ENCODE measurements at regions not wholly inside any gene's neighbourhood (a gene's known extent, or its start where the extent isn't known, plus 50 kb on each side); places are given as distances from the start of the nearest gene placed in this dataset.

- Histone ChIP-seq H3K36me3 (ENCODE audit: control insufficient read depth in 2 of 2, insufficient read depth in 2 of 2, low read length in 1 of 2) (no peaks in the 10 kb centered on the region), H3K9me3 (ENCODE audit: control insufficient read depth in 2 of 2, insufficient read depth in 1 of 2, low read length in 1 of 2) (no peaks in the 10 kb centered on the region), H3K4me1 (ENCODE audit: control insufficient read depth in 2 of 2, insufficient read depth in 2 of 2, low read length in 2 of 2) (no peaks in the 10 kb centered on the region), H3K4me3 (ENCODE audit: low read length in 2 of 2) (no peak overlapping the region), H3K27me3 (ENCODE audit: control insufficient read depth in 2 of 2, insufficient read depth in 1 of 2, low read length in 1 of 2) (no peaks in the 10 kb centered on the region), H3K27ac (ENCODE audit: low read depth in 1 of 2, low read length in 1 of 2) (no peak overlapping the region)
- DNase-seq (ENCODE audit: low read depth in 6 of 9, low spot score in 9 of 9) = no peak
- 93% methylated on average over 6 of the region's 6 CpGs for WGBS
These were observed 90.5 kb upstream of the MAPK4 start for GRCh38 chr18:50469380-50469781.

- Histone ChIP-seq H3K4me3 (ENCODE audit: low read length in 2 of 2) (no peak overlapping the region), H3K4me1 (ENCODE audit: control insufficient read depth in 2 of 2, insufficient read depth in 2 of 2, low read length in 2 of 2) (no peaks in the 10 kb centered on the region), H3K27ac (ENCODE audit: low read depth in 1 of 2, low read length in 1 of 2) (no peak overlapping the region), H3K36me3 (ENCODE audit: control insufficient read depth in 2 of 2, insufficient read depth in 2 of 2, low read length in 1 of 2) (no peaks in the 10 kb centered on the region), H3K9me3 (ENCODE audit: control insufficient read depth in 2 of 2, insufficient read depth in 1 of 2, low read length in 1 of 2) (no peaks in the 10 kb centered on the region), H3K27me3 (ENCODE audit: control insufficient read depth in 2 of 2, insufficient read depth in 1 of 2, low read length in 1 of 2) (no peaks in the 10 kb centered on the region)
- WGBS = 90% methylated on average over 1 of the region's 1 CpG
- DNase-seq (ENCODE audit: low read depth in 6 of 9, low spot score in 9 of 9) = no peak
These were observed 86.9 kb upstream of the MAPK4 start for GRCh38 chr18:50472941-50473340.

DNA sequence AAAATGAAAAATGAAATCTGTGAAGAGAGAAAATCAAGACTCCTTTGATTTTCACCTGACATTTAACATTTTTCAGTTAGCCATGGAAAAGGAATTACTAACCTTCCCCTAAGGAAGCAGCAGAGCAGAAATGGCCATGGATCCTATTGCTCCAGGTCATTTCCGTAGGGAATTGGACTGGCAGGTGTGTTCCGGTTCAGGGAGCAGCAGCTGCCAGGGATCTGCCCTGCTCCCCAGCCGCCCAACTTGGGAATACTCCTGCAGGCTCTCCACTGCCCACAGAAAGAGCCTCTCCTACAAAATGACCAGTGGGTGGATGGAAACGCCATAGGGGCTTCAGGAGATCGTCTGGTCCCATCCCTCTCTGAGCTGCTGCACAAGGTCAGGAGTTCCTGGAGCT lies 86.0 kb upstream of the MAPK4 start:
- H3K36me3 ChIP-seq (ENCODE audit: control insufficient read depth in 2 of 2, insufficient read depth in 2 of 2, low read length in 1 of 2) = no peaks in the 10 kb centered on the region
- no peaks in the 10 kb centered on the region for H3K27me3 ChIP-seq (ENCODE audit: control insufficient read depth in 2 of 2, insufficient read depth in 1 of 2, low read length in 1 of 2)
- no peaks in the 10 kb centered on the region for H3K9me3 ChIP-seq (ENCODE audit: control insufficient read depth in 2 of 2, insufficient read depth in 1 of 2, low read length in 1 of 2)
- no peaks in the 10 kb centered on the region for H3K4me1 ChIP-seq (ENCODE audit: control insufficient read depth in 2 of 2, insufficient read depth in 2 of 2, low read length in 2 of 2)
- 95% methylated on average over 5 of the region's 5 CpGs for WGBS
- no peak overlapping the region for H3K4me3 ChIP-seq (ENCODE audit: low read length in 2 of 2)
- no peak overlapping the region for H3K27ac ChIP-seq (ENCODE audit: low read depth in 1 of 2, low read length in 1 of 2)
- DNase-seq (ENCODE audit: low read depth in 6 of 9, low spot score in 9 of 9) = no peak

DNA sequence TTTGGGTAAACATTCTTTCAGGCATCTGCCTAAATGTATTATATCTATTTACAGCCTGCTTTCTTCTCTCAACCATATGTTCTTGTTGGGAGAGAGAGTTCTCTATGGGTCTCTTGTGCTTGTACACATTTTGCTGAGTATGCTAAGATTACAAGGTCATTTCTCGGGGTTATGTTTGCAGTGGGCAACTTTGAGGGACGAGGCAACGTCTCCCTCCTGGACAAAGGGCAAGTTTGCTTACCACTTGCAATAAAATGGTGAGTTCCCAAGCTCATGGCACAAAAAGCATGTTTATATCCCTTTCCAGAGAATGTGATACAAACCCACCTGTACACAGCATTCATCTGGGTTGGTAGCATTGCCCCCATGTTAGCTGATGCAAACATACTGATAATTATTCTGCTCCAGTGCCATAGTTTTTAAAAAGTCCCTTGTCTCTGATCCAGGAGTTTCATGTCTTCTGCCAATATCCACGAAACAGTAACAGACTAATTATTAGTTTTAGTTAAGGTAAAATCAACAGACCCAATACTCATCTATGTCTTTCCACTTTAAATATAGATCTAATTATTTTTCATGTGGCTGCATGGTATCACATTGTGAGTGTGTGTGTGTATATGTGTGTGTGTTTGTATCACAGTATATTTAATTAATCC lies 84.2 kb upstream of the MAPK4 start:
- no peak overlapping the region for H3K27ac ChIP-seq (ENCODE audit: low read depth in 1 of 2, low read length in 1 of 2)
- H3K27me3 ChIP-seq (ENCODE audit: control insufficient read depth in 2 of 2, insufficient read depth in 1 of 2, low read length in 1 of 2) = no peaks in the 10 kb centered on the region
- no peak for DNase-seq (ENCODE audit: low read depth in 6 of 9, low spot score in 9 of 9)
- H3K4me1 ChIP-seq (ENCODE audit: control insufficient read depth in 2 of 2, insufficient read depth in 2 of 2, low read length in 2 of 2) = no peaks in the 10 kb centered on the region
- H3K36me3 ChIP-seq (ENCODE audit: control insufficient read depth in 2 of 2, insufficient read depth in 2 of 2, low read length in 1 of 2) = no peaks in the 10 kb centered on the region
- H3K9me3 ChIP-seq (ENCODE audit: control insufficient read depth in 2 of 2, insufficient read depth in 1 of 2, low read length in 1 of 2) = no peaks in the 10 kb centered on the region
- 92% methylated on average over 4 of the region's 4 CpGs for WGBS
- no peak overlapping the region for H3K4me3 ChIP-seq (ENCODE audit: low read length in 2 of 2)

DNA sequence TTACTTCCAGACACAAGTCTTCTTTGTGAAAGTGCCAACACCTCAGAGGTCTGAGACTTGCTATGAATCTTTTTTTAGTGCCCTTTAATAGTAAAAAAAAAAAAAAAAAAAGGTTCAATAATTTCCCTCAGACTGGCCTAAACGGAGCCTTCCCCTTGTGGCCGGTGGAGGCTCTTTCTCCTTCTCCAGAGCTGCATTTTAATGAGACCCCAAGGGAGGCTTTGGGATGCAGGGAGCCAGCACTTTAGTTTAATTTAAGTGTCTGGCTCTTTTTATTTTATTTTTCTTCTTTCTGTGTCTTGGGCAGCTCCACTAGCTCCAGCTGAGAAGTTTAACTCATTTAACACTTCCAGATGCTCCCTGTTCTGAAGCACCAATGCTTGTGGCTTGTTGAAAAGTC lies 67.8 kb upstream of the MAPK4 start:
- no peaks in the 10 kb centered on the region for H3K4me1 ChIP-seq (ENCODE audit: control insufficient read depth in 2 of 2, insufficient read depth in 2 of 2, low read length in 2 of 2)
- DNase-seq (ENCODE audit: low read depth in 6 of 9, low spot score in 9 of 9) = no peak
- H3K27me3 ChIP-seq (ENCODE audit: control insufficient read depth in 2 of 2, insufficient read depth in 1 of 2, low read length in 1 of 2) = no peaks in the 10 kb centered on the region
- no peaks in the 10 kb centered on the region for H3K36me3 ChIP-seq (ENCODE audit: control insufficient read depth in 2 of 2, insufficient read depth in 2 of 2, low read length in 1 of 2)
- WGBS = 55% methylated on average over 2 of the region's 2 CpGs
- no peaks in the 10 kb centered on the region for H3K9me3 ChIP-seq (ENCODE audit: control insufficient read depth in 2 of 2, insufficient read depth in 1 of 2, low read length in 1 of 2)
- no peak overlapping the region for H3K27ac ChIP-seq (ENCODE audit: low read depth in 1 of 2, low read length in 1 of 2)
- H3K4me3 ChIP-seq (ENCODE audit: low read length in 2 of 2) = no peak overlapping the region

- WGBS = 95% methylated on average over 3 of the region's 3 CpGs
- Histone ChIP-seq H3K4me1 (ENCODE audit: control insufficient read depth in 2 of 2, insufficient read depth in 2 of 2, low read length in 2 of 2) (no peaks in the 10 kb centered on the region), H3K4me3 (ENCODE audit: low read length in 2 of 2) (no peak overlapping the region)
These were observed 65.3 kb upstream of the MAPK4 start for GRCh38 chr18:50494569-50494968.

GRCh38 chr18:50506362-50506761 lies 53.5 kb upstream of the MAPK4 start:
- Histone ChIP-seq H3K27ac (ENCODE audit: low read depth in 1 of 2, low read length in 1 of 2) (no peak overlapping the region), H3K9me3 (ENCODE audit: control insufficient read depth in 2 of 2, insufficient read depth in 1 of 2, low read length in 1 of 2) (no peaks in the 10 kb centered on the region), H3K36me3 (ENCODE audit: control insufficient read depth in 2 of 2, insufficient read depth in 2 of 2, low read length in 1 of 2) (no peaks in the 10 kb centered on the region), H3K27me3 (ENCODE audit: control insufficient read depth in 2 of 2, insufficient read depth in 1 of 2, low read length in 1 of 2) (no peaks in the 10 kb centered on the region), H3K4me1 (ENCODE audit: control insufficient read depth in 2 of 2, insufficient read depth in 2 of 2, low read length in 2 of 2) (no peaks in the 10 kb centered on the region), H3K4me3 (ENCODE audit: low read length in 2 of 2) (no peak overlapping the region)
- DNase-seq (ENCODE audit: low read depth in 6 of 9, low spot score in 9 of 9) = no peak
- 82% methylated on average over 2 of the region's 2 CpGs for WGBS

More at GRCh38 chr18:50494569-50494968, 65.3 kb upstream of the MAPK4 start:
- no peaks in the 10 kb centered on the region for H3K36me3 ChIP-seq (ENCODE audit: control insufficient read depth in 2 of 2, insufficient read depth in 2 of 2, low read length in 1 of 2)
- no peak overlapping the region for H3K27ac ChIP-seq (ENCODE audit: low read depth in 1 of 2, low read length in 1 of 2)
- H3K9me3 ChIP-seq (ENCODE audit: control insufficient read depth in 2 of 2, insufficient read depth in 1 of 2, low read length in 1 of 2) = no peaks in the 10 kb centered on the region
- DNase-seq (ENCODE audit: low read depth in 6 of 9, low spot score in 9 of 9) = no peak
- no peaks in the 10 kb centered on the region for H3K27me3 ChIP-seq (ENCODE audit: control insufficient read depth in 2 of 2, insufficient read depth in 1 of 2, low read length in 1 of 2)

DNA sequence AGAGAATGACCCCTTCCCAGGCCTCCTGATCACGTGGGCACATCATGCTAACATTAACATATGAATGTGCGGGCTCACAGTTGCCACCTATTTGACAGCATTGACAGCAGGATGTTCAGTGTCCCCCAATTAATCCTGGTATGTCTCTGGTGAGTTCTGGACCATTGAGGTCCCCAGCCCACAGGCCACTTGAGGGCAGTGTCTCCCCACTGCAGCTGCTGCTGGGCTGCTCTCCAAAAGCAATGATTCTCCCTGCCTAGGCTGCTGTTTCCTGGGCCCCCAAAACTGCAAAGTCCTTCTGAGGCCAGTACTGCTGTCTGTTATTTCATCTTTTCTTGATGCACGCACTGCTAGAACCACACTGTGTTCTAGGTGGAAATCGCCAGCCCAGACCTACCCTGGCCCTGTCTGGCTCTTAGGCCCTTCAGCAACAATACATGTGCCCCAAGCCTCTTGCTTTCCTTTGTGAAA lies 52.7 kb upstream of the MAPK4 start:
- no peak for DNase-seq (ENCODE audit: low read depth in 6 of 9, low spot score in 9 of 9)
- H3K4me1 ChIP-seq (ENCODE audit: control insufficient read depth in 2 of 2, insufficient read depth in 2 of 2, low read length in 2 of 2) = no peaks in the 10 kb centered on the region
- no peaks in the 10 kb centered on the region for H3K36me3 ChIP-seq (ENCODE audit: control insufficient read depth in 2 of 2, insufficient read depth in 2 of 2, low read length in 1 of 2)
- no peaks in the 10 kb centered on the region for H3K9me3 ChIP-seq (ENCODE audit: control insufficient read depth in 2 of 2, insufficient read depth in 1 of 2, low read length in 1 of 2)
- no peaks in the 10 kb centered on the region for H3K27me3 ChIP-seq (ENCODE audit: control insufficient read depth in 2 of 2, insufficient read depth in 1 of 2, low read length in 1 of 2)
- H3K27ac ChIP-seq (ENCODE audit: low read depth in 1 of 2, low read length in 1 of 2) = no peak overlapping the region
- 58% methylated on average over 4 of the region's 4 CpGs for WGBS
- no peak overlapping the region for H3K4me3 ChIP-seq (ENCODE audit: low read length in 2 of 2)

GRCh38 chr18:50508228-50508627 lies 51.7 kb upstream of the MAPK4 start:
- Histone ChIP-seq H3K4me1 (ENCODE audit: control insufficient read depth in 2 of 2, insufficient read depth in 2 of 2, low read length in 2 of 2) (no peaks in the 10 kb centered on the region), H3K4me3 (ENCODE audit: low read length in 2 of 2) (no peak overlapping the region), H3K27me3 (ENCODE audit: control insufficient read depth in 2 of 2, insufficient read depth in 1 of 2, low read length in 1 of 2) (no peaks in the 10 kb centered on the region), H3K9me3 (ENCODE audit: control insufficient read depth in 2 of 2, insufficient read depth in 1 of 2, low read length in 1 of 2) (no peaks in the 10 kb centered on the region), H3K27ac (ENCODE audit: low read depth in 1 of 2, low read length in 1 of 2) (no peak overlapping the region), H3K36me3 (ENCODE audit: control insufficient read depth in 2 of 2, insufficient read depth in 2 of 2, low read length in 1 of 2) (no peaks in the 10 kb centered on the region)
- DNase-seq (ENCODE audit: low read depth in 6 of 9, low spot score in 9 of 9) = no peak
- WGBS = 96% methylated on average over 1 of the region's 1 CpG

All from thymus (tissue), 11 donors.